Esophagus muscularis mucosa (tissue), 4 donors: ENCODE measurements at regions not wholly inside any gene's neighbourhood (a gene's known extent, or its start where the extent isn't known, plus 50 kb on each side); places are given as distances from the start of the nearest gene placed in this dataset.
"Not testable (repeated sequence)": the region's sequence is repeated elsewhere in the genome, so short reads cannot be mapped to it uniquely, and the experiment has no call there.

Source experiments
- DNase-seq: peaks from one replicate; pipeline ENCODE4 v3.0.0-alpha.2; 2017; ENCODE audit errors: extremely low spot score
- H3K27ac ChIP-seq, 4 donors: fragments of 200-600 bp; sonication (generic); replicated peaks in 1 of 4; 1 replicate in 3 of 4; 2 replicates in 1 of 4; pipeline ENCODE4 v1.5.1; 2016 to 2019; ENCODE audit warnings: mild to moderate bottlenecking in 1 of 4
- H3K27me3 ChIP-seq, 4 donors: fragments of 200-600 bp; sonication (generic); one replicate each; pipeline versions ENCODE4 v1.5.1 to v1.6.0; 2016 to 2019
- H3K36me3 ChIP-seq, 4 donors: fragments of 200-600 bp; sonication (generic); one replicate each; pipeline ENCODE4 v1.5.1; 2016 to 2019
- H3K4me1 ChIP-seq, 4 donors: fragments of 200-600 bp; sonication (generic); one replicate each; pipeline ENCODE4 v1.5.1; 2016 to 2019
- H3K4me3 ChIP-seq, 4 donors: fragments of 200-600 bp; sonication (generic); 1 replicate in 2 of 4; 2 replicates in 2 of 4; pipeline ENCODE4 v1.5.1; 2016 to 2019; ENCODE audit warnings: mild to moderate bottlenecking in 4 of 4, moderate library complexity in 1 of 4
- H3K9me3 ChIP-seq, 4 donors: fragments of 200-600 bp; sonication (generic); 1 replicate in 3 of 4; 2 replicates in 1 of 4; pipeline ENCODE4 v1.5.1; 2016 to 2019
- EP300 ChIP-seq: sonication (generic); formaldehyde crosslinking; IDR thresholded peaks from one replicate; pipeline ENCODE4 v1.6.1; 2017; ENCODE audit warnings: antibody characterized with exemption
- POLR2A ChIP-seq: fragments of 450-650 bp; IDR thresholded peaks from one replicate; pipeline ENCODE4 v1.6.1; 2017; ENCODE audit warnings: antibody characterized with exemption, moderate library complexity, mild to moderate bottlenecking, low read depth
- POLR2AphosphoS5 ChIP-seq, 2 donors: sonication (generic); formaldehyde crosslinking; IDR thresholded peaks; one replicate each; pipeline ENCODE4 v1.6.1; 2017; ENCODE audit warnings: antibody characterized with exemption in 2 of 2
- WGBS: methylation state at CpG from one replicate; pipeline ENCODE4 v1.1.5; 2018; 5-methylcytosine and 5-hydroxymethylcytosine counted together
- intact Hi-C: fragments of 100-400 bp; cut with DNase I; formaldehyde crosslinking; loops from one replicate; pipeline ENCODE4 v1.15.1; 2023
- TF ChIP-seq, protein P1 (sequence below), 3 experiments: fragments of 200-600 bp in 2 of 3; fragments of 450-650 bp in 1 of 3; sonication (generic) in 2 of 3; IDR thresholded peaks; one replicate each; pipeline ENCODE4 v1.5.1; 2017 to 2019; ENCODE audit warnings: antibody characterized with exemption in 3 of 3, mild to moderate bottlenecking in 2 of 3, moderate library complexity in 1 of 3

DNA sequence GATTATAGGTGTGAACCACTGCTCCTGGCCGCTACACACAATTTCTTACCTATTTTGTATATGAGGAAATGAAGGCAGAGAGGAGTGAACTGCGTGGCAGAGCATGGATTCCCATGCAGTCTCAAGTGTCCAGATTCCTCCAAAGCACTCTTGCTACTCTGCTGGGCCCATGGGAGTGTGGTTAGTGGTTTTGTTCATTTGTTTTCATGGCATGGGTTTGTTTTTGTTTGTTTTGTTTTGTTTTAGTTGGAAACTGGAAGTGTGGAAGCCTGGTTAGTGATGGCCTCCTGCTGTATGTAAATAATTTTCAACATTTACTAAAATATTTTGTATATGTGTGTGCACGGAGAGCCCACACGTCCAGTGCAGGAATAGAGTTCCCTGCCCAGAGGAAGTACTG is 61.3 kb upstream of the LRCH1 start:
- no peaks in the 10 kb centered on the region for H3K36me3 ChIP-seq
- no peak overlapping the region for H3K4me3 ChIP-seq
- TF ChIP-seq, protein P1, sequence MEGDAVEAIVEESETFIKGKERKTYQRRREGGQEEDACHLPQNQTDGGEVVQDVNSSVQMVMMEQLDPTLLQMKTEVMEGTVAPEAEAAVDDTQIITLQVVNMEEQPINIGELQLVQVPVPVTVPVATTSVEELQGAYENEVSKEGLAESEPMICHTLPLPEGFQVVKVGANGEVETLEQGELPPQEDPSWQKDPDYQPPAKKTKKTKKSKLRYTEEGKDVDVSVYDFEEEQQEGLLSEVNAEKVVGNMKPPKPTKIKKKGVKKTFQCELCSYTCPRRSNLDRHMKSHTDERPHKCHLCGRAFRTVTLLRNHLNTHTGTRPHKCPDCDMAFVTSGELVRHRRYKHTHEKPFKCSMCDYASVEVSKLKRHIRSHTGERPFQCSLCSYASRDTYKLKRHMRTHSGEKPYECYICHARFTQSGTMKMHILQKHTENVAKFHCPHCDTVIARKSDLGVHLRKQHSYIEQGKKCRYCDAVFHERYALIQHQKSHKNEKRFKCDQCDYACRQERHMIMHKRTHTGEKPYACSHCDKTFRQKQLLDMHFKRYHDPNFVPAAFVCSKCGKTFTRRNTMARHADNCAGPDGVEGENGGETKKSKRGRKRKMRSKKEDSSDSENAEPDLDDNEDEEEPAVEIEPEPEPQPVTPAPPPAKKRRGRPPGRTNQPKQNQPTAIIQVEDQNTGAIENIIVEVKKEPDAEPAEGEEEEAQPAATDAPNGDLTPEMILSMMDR (IDR thresholded peaks at IDR 0.05) = no peak
- TF ChIP-seq POLR2A = no peak
- TF ChIP-seq POLR2AphosphoS5 (IDR thresholded peaks at IDR 0.05) = no peak
- TF ChIP-seq EP300 = no peak
- H3K27me3 ChIP-seq = no peaks in the 10 kb centered on the region
- no peaks in the 10 kb centered on the region for H3K9me3 ChIP-seq
- peaks cover 0 to 16% (median 13%) of the 10 kb centered on the region in 4 donors for H3K4me1 ChIP-seq
- no peak for DNase-seq
- H3K27ac ChIP-seq = no peak overlapping the region
- intact Hi-C loops = loop anchor here (2.0 to 5.0 kb wide), 2 partner anchors 61 to 229 kb away; partner anchors contain the start of gene LRCH1
- WGBS = 79% methylated on average over 4 of the region's 4 CpGs

DNA sequence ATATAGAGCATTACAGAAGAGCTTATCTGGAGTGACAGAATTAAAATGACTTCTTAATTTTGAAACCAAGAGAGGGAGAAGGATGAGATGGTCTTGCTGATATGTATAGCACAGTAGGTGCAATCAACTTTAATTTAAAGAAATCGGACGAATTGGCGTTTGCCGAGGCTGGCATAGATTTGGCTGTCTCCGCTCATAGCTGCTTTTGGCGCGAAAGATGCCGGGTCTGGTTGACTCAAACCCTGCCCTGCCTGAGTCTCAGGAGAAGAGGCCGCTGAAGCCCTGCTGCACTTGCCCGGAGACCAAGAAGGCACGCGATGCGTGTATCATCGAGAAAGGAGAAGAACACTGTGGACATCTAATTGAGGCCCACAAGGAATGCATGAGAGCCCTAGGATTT is 62.3 kb upstream of the LRCH1 start:
- not testable (repeated sequence) for H3K36me3 ChIP-seq, H3K27me3 ChIP-seq, H3K27ac ChIP-seq, H3K4me3 ChIP-seq, DNase-seq, H3K9me3 ChIP-seq
- intact Hi-C loops = loop anchor here (5.0 kb wide), 1 partner anchor 62 kb away; the partner anchor contains the start of gene LRCH1
- 94% methylated on average over 14 of the region's 14 CpGs for WGBS
- peaks cover 0 to 16% (median 13%) of the 10 kb centered on the region in 4 donors for H3K4me1 ChIP-seq

DNA sequence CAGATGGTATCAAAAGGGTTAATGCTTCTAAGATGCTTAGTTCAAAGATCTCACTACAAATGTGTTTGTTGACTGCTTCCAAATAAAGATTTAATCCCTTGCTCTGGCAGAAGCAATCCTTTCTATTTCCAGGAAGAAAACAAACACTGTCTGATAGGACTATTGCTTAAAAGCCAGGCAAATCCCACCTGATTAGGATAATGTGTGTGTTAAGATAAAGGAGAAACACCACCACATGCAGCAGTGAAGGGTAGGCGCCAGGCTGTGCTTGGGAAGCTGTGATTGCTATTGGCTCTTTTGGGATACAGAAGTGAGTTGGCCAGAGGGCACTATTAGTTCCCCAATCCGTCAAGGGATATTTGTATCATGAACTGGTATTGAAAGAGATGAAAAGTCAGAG is 62.8 kb upstream of the LRCH1 start:
- 68% methylated on average over 2 of the region's 2 CpGs for WGBS
- no peak overlapping the region for H3K4me3 ChIP-seq

DNA sequence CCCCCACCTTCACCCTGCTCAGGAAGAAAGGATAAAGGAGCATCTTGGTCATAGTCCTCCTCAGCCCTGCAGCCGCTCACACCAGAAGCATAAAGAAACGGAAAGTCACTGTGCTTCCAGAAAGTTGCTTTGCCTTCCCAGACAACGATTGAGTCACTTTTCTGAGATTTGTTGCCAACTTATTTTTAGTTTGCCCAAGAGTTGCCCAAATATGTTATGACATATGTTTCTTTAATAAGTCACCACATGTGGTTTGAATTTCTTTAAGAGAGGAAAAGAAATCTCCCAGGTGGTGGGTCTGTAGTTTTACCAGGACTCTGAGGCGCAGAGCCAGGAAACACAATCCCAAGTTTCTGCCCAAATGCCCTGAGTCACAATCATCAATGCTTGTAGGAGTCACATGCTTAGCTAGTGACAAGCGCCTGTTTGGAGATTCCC is 63.4 kb upstream of the LRCH1 start:
- TF ChIP-seq EP300 (no peak), POLR2AphosphoS5 (IDR thresholded peaks at IDR 0.05) (peak in 1 of 2 donors; percentile 18), POLR2A (no peak)
- TF ChIP-seq, protein P1 (IDR thresholded peaks at IDR 0.05) = no peak
- 38% methylated on average over 5 of the region's 5 CpGs for WGBS
- intact Hi-C loops = loop anchor here (5.0 kb wide), 1 partner anchor 63 kb away; the partner anchor contains the start of gene LRCH1

More for the DNA sequence above, 62.8 kb upstream of the LRCH1 start:
- Histone ChIP-seq H3K9me3 (peaks cover 0 to 1% (median under 1%) of the 10 kb centered on the region in 4 donors), H3K4me1 (peaks cover 0 to 16% (median 13%) of the 10 kb centered on the region in 4 donors), H3K27ac (peak overlapping the region in 2 of 4 donors; percentile 0 to 5), H3K27me3 (no peaks in the 10 kb centered on the region), H3K36me3 (no peaks in the 10 kb centered on the region)
- DNase-seq = no peak
- TF ChIP-seq, protein P1 (IDR thresholded peaks at IDR 0.05) = no peak
- no peak for TF ChIP-seq POLR2A
- TF ChIP-seq POLR2AphosphoS5 (IDR thresholded peaks at IDR 0.05) = no peak
- no peak for TF ChIP-seq EP300
- intact Hi-C loops = loop anchor here (5.0 kb wide), 1 partner anchor 62 kb away; the partner anchor contains the start of gene LRCH1

DNA sequence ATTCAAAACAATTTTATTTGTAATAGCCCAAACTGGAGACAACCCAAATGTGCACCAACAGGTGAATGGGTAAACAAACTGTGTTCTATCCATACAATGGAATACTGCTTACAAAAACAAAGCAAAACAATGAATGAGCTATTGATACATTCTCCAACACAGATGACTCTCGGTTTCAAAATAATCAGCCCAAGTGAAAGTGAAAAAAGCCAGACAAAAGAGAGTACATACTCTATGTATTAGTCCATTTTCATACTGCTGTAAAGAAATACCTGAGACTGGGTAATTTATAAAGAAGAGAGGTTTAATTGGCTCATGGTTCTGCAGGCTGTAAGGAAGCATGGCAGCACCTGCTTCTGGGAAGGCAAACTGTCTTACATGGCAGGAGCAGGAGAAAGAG is 65.2 kb upstream of the LRCH1 start:
- H3K9me3 ChIP-seq = peaks cover 0 to 24% (median 17%) of the 10 kb centered on the region in 4 donors
- peaks cover 0 to 15% (median 11%) of the 10 kb centered on the region in 4 donors for H3K4me1 ChIP-seq
- 92% methylated on average over 1 of the region's 1 CpG for WGBS
- no peak overlapping the region for H3K27ac ChIP-seq
- intact Hi-C loops = no loop called here
- TF ChIP-seq EP300 (no peak), POLR2AphosphoS5 (IDR thresholded peaks at IDR 0.05) (no peak), POLR2A (no peak)
- TF ChIP-seq, protein P1 (IDR thresholded peaks at IDR 0.05) = no peak
- no peaks in the 10 kb centered on the region for H3K36me3 ChIP-seq
- no peaks in the 10 kb centered on the region for H3K27me3 ChIP-seq
- no peak overlapping the region for H3K4me3 ChIP-seq
- DNase-seq = no peak

More for the DNA sequence above, 63.4 kb upstream of the LRCH1 start:
- Histone ChIP-seq H3K27me3 (no peaks in the 10 kb centered on the region), H3K4me3 (no peak overlapping the region), H3K36me3 (no peaks in the 10 kb centered on the region), H3K4me1 (peaks cover 0 to 16% (median 13%) of the 10 kb centered on the region in 4 donors), H3K9me3 (peaks cover 0 to 7% (median 4%) of the 10 kb centered on the region in 4 donors), H3K27ac (peak overlapping the region in 2 of 4 donors; percentile 0 to 5)
- DNase-seq = no peak
